HG02588 (cell line): ENCODE measurements at regions not wholly inside any gene's neighbourhood (a gene's known extent, or its start where the extent isn't known, plus 50 kb on each side); places are given as distances from the start of the nearest gene placed in this dataset.
"Not testable (repeated sequence)": the region's sequence is repeated elsewhere in the genome, so short reads cannot be mapped to it uniquely, and the experiment has no call there.

Source experiments
- ATAC-seq: cut with Tn5 transposase; IDR thresholded peaks from one replicate; pipeline ENCODE4 v1.9.1; 2021; ENCODE audit warnings: mild to moderate bottlenecking, moderate library complexity; ENCODE audit not compliant: unreplicated experiment

- ATAC-seq: no peak
Measured at GRCh38 chr12:86658303-86658702, 402.1 kb upstream of the MGAT4C start.

- no peak for ATAC-seq
Measured at GRCh38 chr12:86647800-86648199, 391.6 kb upstream of the MGAT4C start.

GRCh38 chr12:86634456-86635410 is 378.5 kb upstream of the MGAT4C start:
- no peak for ATAC-seq

- ATAC-seq: no peak
Measured at GRCh38 chr12:86627001-86627400, 370.8 kb upstream of the MGAT4C start.

GRCh38 chr12:86623267-86623666 is 367.1 kb upstream of the MGAT4C start:
- ATAC-seq: no peak

GRCh38 chr12:86621957-86622356 is 365.8 kb upstream of the MGAT4C start:
- ATAC-seq: no peak

- no peak for ATAC-seq
Measured at GRCh38 chr12:86613311-86613710, 357.1 kb upstream of the MGAT4C start.

GRCh38 chr12:86608638-86609037 is 352.4 kb upstream of the MGAT4C start:
- ATAC-seq: no peak

GRCh38 chr12:86601550-86602308 is 345.5 kb upstream of the MGAT4C start:
- no peak for ATAC-seq

- ATAC-seq: no peak
Measured at GRCh38 chr12:86600664-86601231, 344.6 kb upstream of the MGAT4C start.

- no peak for ATAC-seq
Measured at GRCh38 chr12:86597431-86597830, 341.2 kb upstream of the MGAT4C start.

- ATAC-seq: no peak
Measured at GRCh38 chr12:86590296-86590695, 334.1 kb upstream of the MGAT4C start.

- no peak for ATAC-seq
Measured at GRCh38 chr12:86574143-86574542, 318.0 kb upstream of the MGAT4C start.

GRCh38 chr12:86572455-86572854 is 316.3 kb upstream of the MGAT4C start:
- ATAC-seq: no peak

GRCh38 chr12:86565038-86565437 is 308.8 kb upstream of the MGAT4C start:
- no peak for ATAC-seq

GRCh38 chr12:86555491-86555890 is 299.3 kb upstream of the MGAT4C start:
- not testable (repeated sequence) for ATAC-seq

GRCh38 chr12:86551146-86551571 is 295.0 kb upstream of the MGAT4C start:
- no peak for ATAC-seq

GRCh38 chr12:86550218-86551145 is 294.3 kb upstream of the MGAT4C start:
- no peak for ATAC-seq

GRCh38 chr12:86543716-86544115 is 287.5 kb upstream of the MGAT4C start:
- no peak for ATAC-seq

GRCh38 chr12:86530996-86531655 is 274.9 kb upstream of the MGAT4C start:
- no peak for ATAC-seq
